GM21360 (cell line): ENCODE measurements at regions not wholly inside any gene's neighbourhood (a gene's known extent, or its start where the extent isn't known, plus 50 kb on each side); places are given as distances from the start of the nearest gene placed in this dataset.
"Not testable (repeated sequence)": the region's sequence is repeated elsewhere in the genome, so short reads cannot be mapped to it uniquely, and the experiment has no call there.

Source experiments
- ATAC-seq: cut with Tn5 transposase; IDR thresholded peaks from one replicate; pipeline ENCODE4 v1.9.1; 2021; ENCODE audit warnings: mild to moderate bottlenecking, moderate library complexity; ENCODE audit not compliant: unreplicated experiment

GRCh38 chr11:95652002-95652472, 137.5 kb downstream of the FAM76B start:
- ATAC-seq = no peak

GRCh38 chr11:95650276-95650675, 139.3 kb downstream of the FAM76B start:
- ATAC-seq = no peak

- no peak for ATAC-seq
Observed at GRCh38 chr11:95647871-95648270, 141.7 kb downstream of the FAM76B start.

GRCh38 chr11:95647355-95647754, 142.2 kb downstream of the FAM76B start:
- no peak for ATAC-seq

GRCh38 chr11:95641495-95641894, 148.1 kb downstream of the FAM76B start:
- ATAC-seq = peak; percentile 100

GRCh38 chr11:95638501-95638900, 151.1 kb downstream of the FAM76B start:
- no peak for ATAC-seq

GRCh38 chr11:95625164-95625900, 164.2 kb downstream of the FAM76B start:
- ATAC-seq = no peak

GRCh38 chr11:95616256-95616804, 173.3 kb downstream of the FAM76B start:
- ATAC-seq = no peak

GRCh38 chr11:95611827-95612226, 177.8 kb downstream of the FAM76B start:
- ATAC-seq = no peak

GRCh38 chr11:95610185-95610584, 179.4 kb downstream of the FAM76B start:
- ATAC-seq = not testable (repeated sequence)

GRCh38 chr11:95608093-95608492, 181.5 kb downstream of the FAM76B start:
- ATAC-seq = no peak

GRCh38 chr11:95606824-95607223, 182.8 kb downstream of the FAM76B start:
- ATAC-seq = no peak

- peak; percentile 55 for ATAC-seq
Observed at GRCh38 chr11:95605271-95605940, 184.2 kb downstream of the FAM76B start.

- ATAC-seq = no peak
Observed at GRCh38 chr11:95599959-95600586, 189.5 kb downstream of the FAM76B start.

GRCh38 chr11:95595973-95596489, 193.6 kb downstream of the FAM76B start:
- ATAC-seq = no peak

GRCh38 chr11:95595541-95595940, 194.0 kb downstream of the FAM76B start:
- ATAC-seq = no peak

- no peak for ATAC-seq
Observed at GRCh38 chr11:95593111-95593510, 196.5 kb downstream of the FAM76B start.

- no peak for ATAC-seq
Observed at GRCh38 chr11:95592471-95592870, 197.1 kb downstream of the FAM76B start.

GRCh38 chr11:95589893-95590612, 199.5 kb downstream of the FAM76B start:
- ATAC-seq = no peak

- ATAC-seq = no peak
Observed at GRCh38 chr11:95588821-95589220, 200.8 kb downstream of the FAM76B start.

- no peak for ATAC-seq
Observed at GRCh38 chr11:95586661-95587060, 202.9 kb downstream of the FAM76B start.
